AG20443 (cell line): ENCODE measurements at regions not wholly inside any gene's neighbourhood (a gene's known extent, or its start where the extent isn't known, plus 50 kb on each side); places are given as distances from the start of the nearest gene placed in this dataset.
"Not testable (repeated sequence)": the region's sequence is repeated elsewhere in the genome, so short reads cannot be mapped to it uniquely, and the experiment has no call there.

Experiments
- DNase-seq: peaks from one replicate; pipeline ENCODE4 v3.0.0; 2012; ENCODE audit warnings: low spot score, mixed read lengths

DNA sequence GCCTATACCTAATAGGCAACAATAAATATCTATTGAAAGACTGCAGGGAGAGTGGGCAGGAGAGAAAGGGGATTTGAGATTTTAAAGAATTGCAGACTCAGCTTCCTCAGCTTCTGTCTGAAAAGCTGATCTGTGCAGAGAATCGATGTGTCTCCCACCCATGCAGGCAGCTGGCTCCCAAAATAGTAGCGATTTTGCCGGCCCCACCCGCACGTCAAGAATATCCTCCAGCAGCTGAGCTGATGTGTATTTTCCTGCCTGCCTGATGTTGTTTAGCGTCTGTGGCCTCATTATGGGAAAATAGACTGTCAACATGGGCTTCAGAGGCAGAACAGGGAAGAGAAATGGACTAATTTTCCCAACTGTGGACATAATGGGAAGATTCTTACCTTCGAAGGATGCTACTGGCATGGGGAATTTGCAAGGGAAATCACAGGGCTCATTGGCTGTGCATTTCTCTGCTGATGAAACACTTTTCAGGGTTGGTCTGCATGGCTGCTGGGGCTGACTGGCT, 699.8 kb downstream of the PTPRU start:
- DNase-seq = no peak

DNA sequence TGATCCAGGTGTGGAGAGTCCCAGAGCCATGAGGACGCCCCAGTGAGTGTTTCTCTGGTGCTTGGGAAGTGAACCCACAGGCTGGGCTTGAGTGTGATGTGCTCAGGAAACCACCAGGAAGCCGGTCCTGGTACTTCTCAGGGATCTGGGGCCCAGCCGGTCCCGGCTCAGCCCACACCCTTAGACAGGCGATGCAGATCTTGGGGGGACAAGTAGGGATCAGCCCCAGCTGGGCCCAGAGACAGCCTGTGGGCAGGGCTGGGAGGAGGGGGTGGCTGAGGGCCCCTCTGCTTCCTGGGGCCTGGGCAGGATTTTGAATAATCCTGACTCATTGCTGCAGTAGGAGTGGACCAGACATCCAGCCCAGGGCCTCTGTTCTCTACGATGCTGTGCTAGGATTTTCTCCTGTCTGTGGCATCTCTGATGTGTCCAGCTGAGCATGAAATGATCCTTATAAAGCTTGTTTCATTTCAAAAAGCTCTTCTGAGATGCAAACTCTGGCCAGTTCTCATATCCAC, 698.0 kb downstream of the PTPRU start:
- DNase-seq = no peak

DNA sequence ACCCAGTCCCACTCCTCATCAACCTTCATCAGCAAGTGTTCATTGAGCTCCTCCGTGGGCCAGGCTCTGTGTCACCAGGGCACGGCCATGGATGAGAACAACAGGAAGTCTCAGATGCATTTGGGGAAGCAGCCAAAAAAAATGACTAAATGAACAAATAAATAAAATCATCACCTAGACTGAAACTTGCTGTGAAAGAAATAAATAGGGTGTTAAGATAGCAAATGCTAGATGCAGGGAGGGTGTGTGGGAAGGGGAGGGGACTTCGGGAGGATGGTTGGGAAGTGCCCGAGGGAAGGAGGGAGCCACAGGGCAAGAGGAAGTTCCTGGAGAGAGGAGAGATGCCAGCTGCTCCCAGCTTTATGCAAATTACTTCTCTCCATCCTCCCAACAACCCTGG, 696.7 kb downstream of the PTPRU start:
- DNase-seq = no peak

DNA sequence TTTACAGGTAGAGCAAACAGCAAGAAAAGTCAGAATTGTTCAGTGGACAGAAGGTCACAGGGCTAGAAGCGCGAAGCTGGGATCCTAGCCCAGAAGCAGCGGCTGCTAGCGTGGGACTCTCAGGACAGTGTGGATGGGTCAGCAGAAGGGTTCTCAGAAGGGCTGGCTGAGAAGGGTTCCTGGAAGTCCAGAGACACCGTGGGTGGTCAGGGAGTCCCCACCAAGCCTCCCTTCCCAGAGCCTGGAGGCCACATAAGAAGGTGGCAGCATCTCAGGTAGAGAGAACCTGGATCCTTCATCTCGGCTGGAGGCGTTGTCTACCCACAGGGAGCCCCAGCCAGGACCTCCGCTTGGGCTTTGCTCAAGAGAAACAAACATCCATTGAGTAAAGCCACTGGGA, 696.3 kb downstream of the PTPRU start:
- DNase-seq = no peak

DNA sequence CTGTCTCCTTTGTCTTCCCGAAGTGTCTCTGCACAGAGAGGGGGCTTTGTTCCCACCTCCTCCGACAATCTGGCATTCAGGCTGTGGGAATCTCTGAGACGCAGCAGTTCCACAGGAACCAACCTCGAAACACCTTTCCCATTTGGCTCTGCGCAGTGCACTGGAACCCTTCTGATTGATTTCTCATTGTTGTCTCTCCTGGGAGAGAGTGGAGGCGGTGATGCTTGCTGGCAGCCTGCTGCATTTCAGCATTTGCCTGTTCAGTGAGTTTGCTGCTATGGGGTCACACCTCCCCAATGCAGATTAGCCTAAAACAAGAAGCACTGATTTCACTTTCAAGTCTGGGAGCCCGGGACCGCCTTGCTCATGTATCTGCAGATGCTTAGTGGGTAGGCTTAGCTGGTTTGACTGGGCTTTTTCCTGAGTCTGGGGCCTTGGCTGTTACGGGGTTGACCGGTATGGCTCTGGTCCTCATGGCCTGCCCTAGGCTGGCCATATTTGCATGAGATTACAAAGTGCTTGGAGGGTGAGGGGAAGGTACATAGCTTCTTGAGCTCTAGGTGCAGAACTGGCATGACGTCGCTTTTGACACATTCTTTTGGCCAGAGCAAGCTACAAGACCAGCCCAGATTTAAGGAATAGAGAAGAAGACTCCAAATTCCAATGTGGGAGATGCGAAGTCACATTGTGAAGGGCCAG, 695.3 kb downstream of the PTPRU start:
- DNase-seq = no peak

DNA sequence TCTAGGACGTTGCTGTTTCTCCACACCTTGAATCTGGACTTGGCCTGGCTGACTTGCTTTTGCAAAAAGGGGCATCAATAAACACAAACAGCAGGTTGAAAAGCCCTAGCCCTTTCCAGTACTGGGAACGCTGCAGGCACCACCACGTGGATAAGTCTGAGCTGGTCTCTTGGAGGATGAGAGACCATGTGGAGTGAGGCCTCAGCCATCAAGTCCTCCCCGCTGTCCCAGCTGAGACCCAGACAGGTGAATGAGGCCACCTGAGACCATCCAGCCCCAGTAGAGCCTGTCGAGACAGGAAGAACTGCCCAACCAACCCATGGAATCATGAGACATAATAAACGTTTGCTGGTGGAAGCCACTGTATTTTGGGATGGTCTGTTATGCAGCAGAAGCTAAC, 688.7 kb downstream of the PTPRU start:
- DNase-seq = no peak

DNA sequence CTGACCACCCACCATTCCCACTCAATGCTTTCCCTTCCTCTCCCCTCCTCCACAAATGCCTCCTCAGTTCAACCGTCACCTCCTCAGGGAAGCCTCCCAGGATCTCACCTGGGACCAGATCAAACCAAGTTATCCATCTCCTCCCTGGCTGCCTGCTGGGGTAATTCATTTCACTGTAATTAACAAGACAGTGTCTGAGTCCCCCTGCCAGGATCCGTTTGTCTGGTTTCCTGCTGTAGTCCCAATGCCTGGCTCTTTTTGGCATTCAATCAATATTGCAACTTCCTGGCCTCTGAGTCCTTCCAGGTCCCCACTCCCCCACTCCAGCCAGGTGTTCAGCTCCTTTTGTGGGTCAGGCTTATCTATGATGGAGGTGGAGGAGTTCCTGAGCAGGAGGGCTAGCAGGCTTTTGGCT, 687.7 kb downstream of the PTPRU start:
- no peak for DNase-seq

DNA sequence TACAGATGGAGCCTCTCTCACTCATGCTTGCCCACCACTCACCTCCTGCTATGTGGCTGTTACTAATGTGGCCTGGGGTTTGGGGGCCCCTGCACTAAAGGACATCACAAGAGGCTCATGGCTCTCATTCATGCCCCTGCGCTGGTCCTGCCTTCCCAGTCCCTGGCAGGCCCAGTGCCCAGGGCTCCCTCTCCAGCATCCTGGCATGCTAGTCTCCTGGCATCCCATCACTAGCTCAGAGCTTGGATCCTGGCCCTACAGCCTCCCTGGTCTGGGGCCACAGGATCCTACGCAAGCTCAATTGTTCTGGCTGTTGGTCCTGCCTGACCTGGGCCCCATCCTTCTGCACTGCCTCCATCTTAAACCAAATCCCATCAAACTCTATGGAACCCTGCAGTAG, 685.4 kb downstream of the PTPRU start:
- DNase-seq = no peak

DNA sequence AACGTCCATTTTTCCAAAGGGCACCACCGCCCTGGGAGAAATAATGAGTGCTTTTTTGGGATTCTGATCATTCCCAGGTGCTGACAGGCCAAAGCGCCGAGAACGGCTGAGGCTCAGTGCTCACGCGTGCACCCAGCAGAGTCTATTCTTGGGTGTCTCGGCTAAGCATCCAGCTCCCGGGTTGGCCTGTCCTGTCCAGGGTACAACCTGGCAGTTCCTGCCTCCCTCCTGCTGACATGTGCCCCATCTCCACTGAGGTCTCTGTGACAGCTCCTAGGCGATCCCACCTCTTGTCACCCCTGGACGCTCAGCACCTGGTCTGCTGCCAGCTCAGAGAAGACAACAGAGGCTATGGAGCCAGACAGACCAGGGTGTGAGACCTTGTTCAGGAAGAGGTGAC, 684.5 kb downstream of the PTPRU start:
- no peak for DNase-seq

DNA sequence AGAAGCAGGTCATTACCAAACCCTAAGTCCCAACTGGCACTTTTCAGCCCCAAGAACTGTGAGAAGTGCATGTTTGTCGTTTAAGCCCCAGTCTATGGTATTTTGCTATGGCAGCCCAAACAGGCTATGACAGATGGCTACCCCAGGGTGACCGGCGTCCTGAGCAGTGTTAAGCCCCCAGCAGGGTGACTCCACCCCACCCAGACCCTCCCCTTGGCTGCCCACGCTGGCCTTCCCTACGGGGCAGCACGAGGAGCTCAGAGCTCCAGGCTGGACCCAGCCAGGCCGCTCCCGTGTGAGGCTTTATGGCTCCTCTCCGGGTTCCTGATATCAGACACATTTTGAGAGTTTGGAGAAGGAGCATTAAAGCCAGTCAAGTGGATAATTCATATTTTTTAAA, 684.0 kb downstream of the PTPRU start:
- no peak for DNase-seq

DNA sequence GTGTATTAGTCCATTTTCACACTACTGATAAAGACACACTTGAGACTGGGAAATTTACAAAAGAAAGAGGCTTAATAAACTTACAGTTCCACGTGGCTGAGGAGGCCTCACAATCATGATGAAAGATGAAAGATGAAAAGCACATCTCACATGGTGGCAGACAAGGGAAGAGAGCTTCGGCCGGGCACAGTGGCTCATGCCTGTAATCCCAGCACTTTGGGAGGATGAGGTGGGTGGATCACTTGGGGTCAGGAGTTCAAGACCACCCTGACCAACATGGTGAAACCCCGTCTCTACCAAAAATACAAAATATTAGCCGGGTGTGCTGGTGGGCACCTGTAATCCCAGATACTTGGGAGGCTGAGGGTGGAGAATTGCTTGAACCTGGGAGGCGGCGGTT, 682.7 kb downstream of the PTPRU start:
- DNase-seq = not testable (repeated sequence)

DNA sequence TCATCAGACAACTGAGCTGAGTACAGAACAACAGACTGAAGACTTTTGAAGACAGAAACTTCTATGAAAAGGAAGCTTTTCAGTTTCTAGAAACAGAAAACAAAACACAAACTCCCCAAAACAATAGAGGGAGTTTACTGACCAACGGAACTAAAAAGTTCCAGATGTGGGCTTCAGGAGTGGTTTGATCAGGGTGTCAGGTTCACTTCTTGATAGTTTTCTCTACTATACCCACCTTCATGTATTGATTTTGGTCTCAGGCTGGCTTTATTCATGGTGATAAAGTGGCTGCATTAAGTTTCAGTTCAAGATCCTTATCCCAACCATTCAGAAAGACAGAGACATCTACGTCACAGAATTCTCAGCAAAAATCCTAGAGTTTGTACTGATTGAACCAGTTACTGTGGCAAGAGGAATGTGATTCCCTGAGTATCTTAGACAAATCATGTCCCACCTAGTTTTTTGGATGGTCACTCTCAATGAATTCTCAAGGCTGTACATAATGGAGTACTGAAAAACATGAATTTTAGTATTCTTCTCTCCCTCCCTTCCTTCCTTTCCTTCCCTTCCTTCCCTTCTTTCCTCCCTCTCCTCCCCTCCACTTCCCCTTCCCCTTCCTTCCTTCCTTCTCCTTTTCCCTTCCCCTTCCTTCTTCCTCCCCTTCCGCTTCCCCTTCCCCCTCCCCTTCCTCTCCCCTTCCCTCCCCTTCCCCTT, 680.5 kb downstream of the PTPRU start:
- no peak for DNase-seq

DNA sequence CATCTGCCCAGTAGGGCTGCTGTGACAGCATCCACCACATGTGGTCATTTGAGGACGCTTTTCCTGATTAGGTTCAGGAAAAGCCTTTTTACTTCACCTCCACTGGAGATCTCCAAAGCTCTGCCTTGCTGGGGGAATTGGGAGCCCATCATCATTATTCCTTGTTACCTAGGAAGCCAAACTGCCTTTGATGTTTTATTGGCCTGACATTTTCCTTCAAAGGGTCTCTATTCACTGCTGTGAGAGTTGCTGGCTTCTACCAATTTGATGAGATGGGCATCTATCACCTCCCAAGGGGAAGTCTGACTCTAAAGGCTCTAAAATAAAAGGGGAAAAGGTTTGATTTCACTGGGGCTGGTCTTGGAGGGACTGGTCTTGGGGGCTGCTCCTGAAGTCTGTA, 678.6 kb downstream of the PTPRU start:
- DNase-seq = no peak

DNA sequence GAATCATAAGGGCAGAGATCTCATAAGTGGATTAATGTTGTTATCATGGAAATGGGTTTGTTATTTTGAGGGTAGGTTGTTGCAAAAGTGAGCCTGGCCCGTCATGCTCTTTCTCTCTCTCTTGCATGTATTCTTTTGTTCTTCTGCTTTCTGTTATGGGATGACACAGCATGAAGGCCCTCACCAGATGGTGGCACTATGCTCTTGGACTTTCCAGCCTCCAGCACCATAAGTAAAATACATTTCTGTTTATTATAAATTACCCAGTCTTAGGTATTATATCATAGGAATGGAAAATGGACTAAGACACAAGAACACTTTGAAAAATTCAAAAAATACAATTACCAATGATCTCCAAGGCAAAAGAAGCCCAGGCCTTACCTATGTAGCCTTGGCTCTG, 676.1 kb downstream of the PTPRU start:
- DNase-seq = no peak

DNA sequence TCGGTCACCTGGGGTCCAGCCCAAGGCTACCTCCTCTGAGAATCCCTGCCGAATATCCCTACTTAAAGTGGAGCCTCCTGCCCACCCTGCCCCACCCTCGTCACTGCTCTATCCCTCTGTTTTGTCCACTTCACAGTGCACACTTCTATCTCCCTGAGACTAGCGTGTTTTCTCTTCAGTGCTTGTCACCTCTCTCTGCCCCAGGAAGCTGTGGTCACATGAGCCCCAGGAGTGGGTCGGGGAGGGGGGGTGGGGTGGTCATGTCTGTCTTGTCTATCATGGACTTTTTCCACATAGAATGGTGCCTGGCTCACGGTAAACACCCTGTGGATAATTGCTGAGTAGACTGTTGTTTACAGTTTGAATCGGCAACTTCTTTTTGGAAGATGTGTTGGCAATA, 673.6 kb downstream of the PTPRU start:
- no peak for DNase-seq

DNA sequence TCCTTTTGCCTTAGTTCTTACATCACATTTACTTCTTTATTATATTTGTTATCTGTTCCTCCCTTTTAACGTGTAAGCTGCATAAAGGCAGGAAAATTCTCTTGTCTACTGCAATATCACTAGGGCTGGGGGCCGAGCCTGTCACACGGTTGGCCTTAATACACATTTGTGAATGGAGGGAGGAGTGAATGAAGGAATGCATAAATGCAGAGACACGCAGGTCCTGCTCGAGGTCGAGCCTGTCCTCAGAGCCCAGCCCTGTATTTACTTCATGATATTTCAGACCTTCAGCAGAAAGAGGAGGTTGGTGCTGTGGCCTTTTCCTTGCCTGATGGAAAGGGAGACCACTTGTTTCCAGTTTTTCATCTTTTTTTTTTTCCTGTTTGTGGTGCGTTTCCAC, 671.3 kb downstream of the PTPRU start:
- DNase-seq = no peak

DNA sequence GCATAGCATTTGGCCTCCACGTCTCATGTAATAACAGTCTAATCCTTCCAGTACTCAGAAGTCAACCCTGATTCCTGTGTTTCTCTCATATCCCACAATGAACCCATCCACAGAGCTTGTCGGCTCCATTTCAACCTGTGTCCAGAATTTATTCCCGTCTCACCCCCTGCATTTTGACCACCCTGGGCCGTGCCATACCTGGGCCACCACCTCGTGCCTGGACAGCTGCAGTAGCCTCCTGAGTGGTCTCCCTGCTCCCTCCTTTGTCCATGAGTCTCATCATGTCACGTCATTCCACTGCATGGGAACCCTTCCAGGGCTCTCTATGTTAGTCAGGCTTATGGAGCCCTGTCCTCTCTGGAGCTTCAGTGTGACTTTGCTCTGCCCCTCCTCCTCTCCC, 670.6 kb downstream of the PTPRU start:
- DNase-seq = no peak

DNA sequence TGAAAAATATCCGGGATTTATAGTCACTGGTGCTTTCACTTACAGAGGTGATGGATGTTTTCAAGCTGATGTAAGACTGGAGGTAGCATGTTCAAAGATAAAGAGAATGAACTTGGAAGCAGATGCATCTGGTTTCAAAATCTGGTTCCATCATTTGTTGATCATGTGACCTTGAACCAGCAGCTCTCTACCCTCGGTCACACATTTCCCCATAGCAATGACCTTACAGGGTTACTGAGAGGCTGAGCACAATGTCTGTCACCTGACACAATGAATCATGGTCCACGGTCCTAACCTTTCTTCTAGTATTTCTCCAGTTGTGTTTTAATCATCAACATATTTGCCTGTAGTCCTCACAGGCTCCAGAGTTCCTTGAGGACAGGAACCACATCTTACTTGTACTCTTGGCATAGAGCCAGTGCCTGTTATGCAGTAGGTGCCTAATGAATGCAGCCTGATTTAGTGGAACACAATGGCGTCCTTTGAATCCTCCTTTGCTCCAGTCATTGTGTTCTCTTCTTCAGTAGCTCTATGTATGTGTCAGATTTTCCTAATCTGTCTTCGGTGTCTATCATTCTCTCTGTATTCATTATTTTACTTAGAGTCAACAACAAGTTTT, 667.3 kb downstream of the PTPRU start:
- no peak for DNase-seq

DNA sequence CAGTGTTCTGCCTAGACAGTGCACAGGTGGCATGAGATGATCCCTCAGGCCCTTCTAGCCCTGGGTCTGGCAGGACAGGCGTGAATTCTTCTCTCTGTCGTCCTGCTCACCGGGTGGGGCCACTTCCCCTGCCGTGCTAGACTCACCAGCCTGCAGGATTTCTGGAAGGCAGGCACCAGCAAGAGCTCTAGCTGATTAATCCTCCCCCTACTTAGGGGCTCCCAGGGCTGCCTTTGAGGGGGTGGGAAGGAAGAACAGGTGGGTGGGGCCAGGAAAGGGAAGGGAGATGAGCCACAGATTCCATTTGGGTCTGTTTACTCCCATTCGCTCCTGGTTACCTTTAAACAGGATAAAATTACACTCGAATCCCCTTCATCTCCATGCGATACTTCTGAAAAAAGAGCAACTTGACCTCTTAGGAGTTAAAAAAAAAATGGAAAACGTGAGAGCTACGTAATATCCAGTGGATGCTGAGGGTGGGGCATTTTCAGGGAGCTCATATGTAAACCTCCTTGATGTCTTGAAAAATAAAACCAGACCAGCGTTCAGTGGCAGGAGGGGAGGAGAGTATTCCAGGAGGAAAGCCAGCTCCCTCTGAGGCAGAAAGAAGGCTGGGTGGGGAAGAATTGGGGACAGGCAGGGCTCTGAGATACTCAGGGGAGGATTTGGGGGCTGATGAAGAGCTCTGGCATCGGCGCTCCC, 665.5 kb downstream of the PTPRU start:
- DNase-seq = no peak

DNA sequence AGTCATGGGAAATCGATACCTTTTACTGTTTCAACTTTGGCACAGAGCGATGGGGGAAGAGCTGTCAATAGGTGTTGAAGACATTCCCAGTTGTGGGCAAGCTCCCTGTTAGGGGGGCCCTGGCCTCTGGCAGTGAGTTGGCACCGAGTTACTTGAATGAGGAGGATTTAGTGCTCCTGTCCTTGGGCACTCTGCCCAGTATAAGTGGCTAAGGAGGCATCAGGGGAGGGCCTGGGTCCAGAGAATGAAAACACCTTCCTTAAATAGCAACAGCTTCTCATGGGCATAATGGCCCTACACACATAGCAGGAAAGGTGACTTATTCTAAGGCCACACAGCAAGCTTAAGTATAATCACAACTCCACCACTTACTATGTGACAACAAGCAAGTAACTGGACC, 664.4 kb downstream of the PTPRU start:
- no peak for DNase-seq

DNA sequence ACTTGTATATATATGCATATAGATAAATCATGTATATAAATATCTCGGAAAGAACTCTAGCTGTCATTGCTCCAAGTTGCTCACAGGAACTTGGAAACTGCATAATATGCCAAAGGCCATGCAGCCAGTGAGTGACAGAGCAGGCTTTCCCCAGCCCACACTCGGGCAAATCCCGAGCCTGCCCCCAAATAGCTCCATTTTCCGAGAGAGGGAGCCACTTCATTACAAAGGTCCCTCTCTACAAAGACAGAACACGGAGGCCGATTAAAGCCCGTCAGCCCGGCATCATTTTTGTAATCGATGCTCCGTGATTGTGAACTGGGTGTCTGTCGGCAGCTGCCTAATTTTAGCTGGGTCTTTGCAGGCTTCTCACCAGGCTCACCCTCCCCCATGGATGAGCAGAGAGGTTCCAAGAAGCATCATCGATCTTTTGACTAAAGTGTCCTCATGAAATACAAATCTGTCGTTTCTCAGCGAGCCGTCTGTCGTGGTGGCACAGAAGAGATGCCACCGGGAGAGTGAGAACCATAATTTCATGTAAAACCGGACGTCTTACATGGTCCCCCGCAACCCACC, 663.9 kb downstream of the PTPRU start:
- no peak for DNase-seq
